ENCODE measurements at regions not wholly inside any gene's neighbourhood (a gene's known extent, or its start where the extent isn't known, plus 50 kb on each side); places are given as distances from the start of the nearest gene placed in this dataset.

- Histone ChIP-seq H3K27me3 (no peaks in the 10 kb centered on the region), H3K4me3 (no peak overlapping the region), H3K36me3 (no peaks in the 10 kb centered on the region)
Measured at GRCh38 chr15:47484997-47485396, 232.3 kb upstream of the SEMA6D start.

GRCh38 chr15:47485419-47485818 lies 231.9 kb upstream of the SEMA6D start:
- Histone ChIP-seq H3K4me3 (no peak overlapping the region), H3K4me1 (ENCODE audit: low read depth) (peaks cover 16% of the 10 kb centered on the region), H3K27me3 (no peaks in the 10 kb centered on the region), H3K27ac (no peak overlapping the region), H3K9me3 (ENCODE audit: low read depth) (no peaks in the 10 kb centered on the region), H3K36me3 (no peaks in the 10 kb centered on the region)
- TF ChIP-seq CTCF (IDR thresholded peaks at IDR 0.05; ENCODE audit: low read depth, low read length): no peak
- DNase-seq (ENCODE audit: low read depth in 1 of 2, low spot score in 1 of 2): no peak

More at GRCh38 chr15:47484997-47485396, 232.3 kb upstream of the SEMA6D start:
- DNase-seq (ENCODE audit: low read depth in 1 of 2, low spot score in 1 of 2): no peak
- Histone ChIP-seq H3K27ac (no peak overlapping the region), H3K9me3 (ENCODE audit: low read depth) (no peaks in the 10 kb centered on the region), H3K4me1 (ENCODE audit: low read depth) (peaks cover 16% of the 10 kb centered on the region)
- no peak for TF ChIP-seq CTCF (IDR thresholded peaks at IDR 0.05; ENCODE audit: low read depth, low read length)

- H3K9me3 ChIP-seq (ENCODE audit: low read depth): no peaks in the 10 kb centered on the region
- H3K27ac ChIP-seq: no peak overlapping the region
- H3K27me3 ChIP-seq: no peaks in the 10 kb centered on the region
- no peak for TF ChIP-seq CTCF (IDR thresholded peaks at IDR 0.05; ENCODE audit: low read depth, low read length)
- H3K4me3 ChIP-seq: no peak overlapping the region
- DNase-seq (ENCODE audit: low read depth in 1 of 2, low spot score in 1 of 2): no peak
- no peaks in the 10 kb centered on the region for H3K36me3 ChIP-seq
- H3K4me1 ChIP-seq (ENCODE audit: low read depth): peaks cover 16% of the 10 kb centered on the region
Measured at GRCh38 chr15:47486040-47486439, 231.3 kb upstream of the SEMA6D start.

GRCh38 chr15:47492195-47492594 lies 225.1 kb upstream of the SEMA6D start:
- Histone ChIP-seq H3K36me3 (no peaks in the 10 kb centered on the region), H3K4me3 (no peak overlapping the region), H3K27ac (no peak overlapping the region), H3K4me1 (ENCODE audit: low read depth) (peaks cover 7% of the 10 kb centered on the region), H3K27me3 (no peaks in the 10 kb centered on the region), H3K9me3 (ENCODE audit: low read depth) (no peaks in the 10 kb centered on the region)
- no peak for DNase-seq (ENCODE audit: low read depth in 1 of 2, low spot score in 1 of 2)
- no peak for TF ChIP-seq CTCF (IDR thresholded peaks at IDR 0.05; ENCODE audit: low read depth, low read length)

GRCh38 chr15:47493357-47494247 lies 223.7 kb upstream of the SEMA6D start:
- H3K4me1 ChIP-seq (ENCODE audit: low read depth): no peaks in the 10 kb centered on the region
- H3K27ac ChIP-seq: no peak overlapping the region
- no peaks in the 10 kb centered on the region for H3K27me3 ChIP-seq
- DNase-seq (ENCODE audit: low read depth in 1 of 2, low spot score in 1 of 2): no peak
- TF ChIP-seq CTCF (IDR thresholded peaks at IDR 0.05; ENCODE audit: low read depth, low read length): no peak
- H3K9me3 ChIP-seq (ENCODE audit: low read depth): no peaks in the 10 kb centered on the region
- H3K4me3 ChIP-seq: no peak overlapping the region
- no peaks in the 10 kb centered on the region for H3K36me3 ChIP-seq
